ENCODE measurements at regions not wholly inside any gene's neighbourhood (a gene's known extent, or its start where the extent isn't known, plus 50 kb on each side); places are given as distances from the start of the nearest gene placed in this dataset.
"Not testable (repeated sequence)": the region's sequence is repeated elsewhere in the genome, so short reads cannot be mapped to it uniquely, and the experiment has no call there.

DNA sequence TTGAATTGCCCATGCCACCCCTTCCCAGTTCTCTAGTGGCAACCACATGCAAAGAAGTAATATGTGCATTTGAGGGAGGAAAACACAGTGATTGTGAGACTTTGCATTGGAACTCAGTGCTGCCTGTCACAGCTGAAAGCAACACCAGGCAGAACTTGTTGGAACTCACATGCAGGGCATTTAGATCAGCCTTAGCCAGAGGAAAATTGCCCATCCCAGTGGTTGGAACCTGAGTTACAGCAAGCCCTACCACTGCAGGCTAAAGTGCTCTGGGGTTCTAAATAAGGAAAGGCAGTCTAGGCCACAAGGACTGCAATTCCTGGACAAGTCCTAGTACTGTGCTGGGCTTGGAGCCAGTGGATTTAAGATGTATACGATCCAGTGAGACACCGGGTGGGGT, 245.3 kb upstream of the UFL1 start:
- DNase-seq = no peak

DNA sequence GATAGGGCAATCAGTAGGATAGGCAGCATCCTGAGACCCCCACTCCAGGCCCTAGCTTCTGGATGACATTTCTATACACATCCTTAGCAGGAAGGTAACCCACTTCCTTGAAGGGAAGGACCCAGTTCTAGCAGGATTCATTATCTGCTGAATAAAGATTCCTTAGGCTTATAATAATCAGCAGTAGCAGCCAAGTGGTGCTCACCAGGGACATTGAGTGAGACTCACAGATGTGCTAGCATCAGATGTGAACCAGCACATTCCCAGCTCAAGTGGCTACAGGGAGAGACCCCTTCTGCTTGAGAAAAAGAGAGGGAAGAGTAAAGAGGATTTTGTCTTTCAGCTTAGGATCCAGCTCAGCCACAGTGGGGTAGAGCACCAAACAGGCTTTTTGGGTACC, 244.8 kb upstream of the UFL1 start:
- DNase-seq = no peak

DNA sequence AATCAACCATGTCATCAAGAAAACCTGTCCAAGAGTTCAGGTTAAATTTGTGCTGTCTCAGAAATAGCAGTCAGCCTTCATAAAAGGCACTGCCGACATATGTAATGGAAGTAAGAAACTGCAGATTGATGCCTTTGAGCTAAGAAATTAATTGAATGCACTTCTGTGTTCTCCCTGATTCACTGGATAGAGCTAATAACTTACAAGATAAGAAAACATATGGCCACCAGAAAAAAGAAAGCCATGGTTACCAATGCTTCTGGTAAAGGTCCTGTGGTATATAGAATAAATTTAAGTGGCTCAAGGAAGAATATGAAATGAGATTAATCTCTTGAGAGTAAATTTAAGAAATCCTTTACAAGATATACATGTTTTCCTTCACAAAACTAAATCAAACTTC, 242.5 kb upstream of the UFL1 start:
- DNase-seq = no peak

DNA sequence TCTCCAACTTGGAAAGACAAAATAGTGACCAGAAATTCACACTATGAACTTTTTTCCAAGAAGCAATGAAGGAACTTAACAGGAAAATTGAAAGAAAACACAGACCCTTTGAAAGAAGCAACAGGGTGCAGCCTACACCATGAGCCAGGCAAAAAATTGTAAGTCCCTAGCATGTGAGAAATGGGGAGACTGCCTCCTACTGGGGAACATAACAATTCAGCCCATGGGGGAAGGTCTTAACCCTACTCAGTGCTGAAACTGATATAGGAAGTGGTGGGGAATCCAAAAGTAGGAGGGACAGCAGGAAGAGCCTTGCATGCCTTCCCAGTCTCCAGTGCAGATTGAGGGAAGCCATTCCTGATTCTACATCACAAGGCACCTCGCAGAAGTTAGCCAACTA, 235.1 kb upstream of the UFL1 start:
- DNase-seq = no peak

DNA sequence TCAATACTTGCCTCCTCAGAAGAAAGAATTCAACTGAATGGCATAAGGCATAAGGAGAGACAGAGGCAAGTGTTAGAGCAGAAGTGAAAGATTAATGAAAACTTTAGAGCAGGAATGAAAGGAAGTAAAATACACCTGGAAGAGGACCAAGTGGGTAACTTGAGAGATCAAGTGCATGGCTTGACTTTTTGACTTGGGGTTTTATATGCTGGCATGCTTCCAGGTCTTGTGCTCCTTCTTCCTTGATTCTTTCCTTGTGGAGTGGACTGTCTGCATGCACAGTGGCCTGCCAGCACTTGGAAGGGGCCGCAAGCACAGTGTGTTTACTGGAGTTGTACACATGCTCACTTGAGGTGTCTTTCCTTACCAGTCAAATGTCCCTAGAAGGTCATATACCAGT, 222.1 kb upstream of the UFL1 start:
- DNase-seq = no peak

DNA sequence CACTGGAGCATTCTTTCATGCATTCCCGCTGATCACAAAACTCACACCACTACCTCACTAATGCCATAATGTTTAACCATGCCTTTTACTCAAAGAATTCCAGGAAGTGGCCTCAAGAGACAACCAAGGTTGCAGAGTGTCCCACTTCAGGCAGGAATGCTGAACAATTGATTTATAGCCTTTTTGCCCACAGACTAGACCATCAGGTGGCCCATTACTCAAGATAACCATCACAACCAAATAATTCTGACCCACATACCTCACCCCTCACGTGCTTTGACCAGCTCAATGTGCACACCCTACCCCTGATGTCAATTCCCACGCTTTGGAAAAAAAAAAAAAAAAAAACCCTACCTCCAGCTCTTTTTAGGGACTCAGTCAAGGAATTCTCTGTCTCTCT, 220.6 kb upstream of the UFL1 start:
- DNase-seq = no peak

DNA sequence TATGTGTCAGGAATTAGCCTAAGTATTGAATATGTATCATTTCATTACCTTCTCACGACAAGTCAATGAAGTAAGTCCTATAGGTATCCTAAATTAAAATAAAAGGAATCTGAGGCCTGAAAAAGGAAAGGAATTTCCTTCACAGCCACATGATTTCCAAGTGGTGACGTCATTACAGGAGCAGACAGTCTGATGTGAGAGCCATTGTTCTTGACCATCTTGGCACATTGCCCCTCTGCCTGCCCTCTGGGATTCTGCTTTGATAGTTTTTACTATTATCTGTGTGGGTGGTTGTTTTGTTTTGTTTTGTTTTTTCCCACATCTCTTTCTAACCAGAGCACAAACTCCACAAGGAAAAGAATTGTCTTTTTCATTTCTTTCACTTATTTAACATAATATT, 219.8 kb upstream of the UFL1 start:
- no peak for DNase-seq

DNA sequence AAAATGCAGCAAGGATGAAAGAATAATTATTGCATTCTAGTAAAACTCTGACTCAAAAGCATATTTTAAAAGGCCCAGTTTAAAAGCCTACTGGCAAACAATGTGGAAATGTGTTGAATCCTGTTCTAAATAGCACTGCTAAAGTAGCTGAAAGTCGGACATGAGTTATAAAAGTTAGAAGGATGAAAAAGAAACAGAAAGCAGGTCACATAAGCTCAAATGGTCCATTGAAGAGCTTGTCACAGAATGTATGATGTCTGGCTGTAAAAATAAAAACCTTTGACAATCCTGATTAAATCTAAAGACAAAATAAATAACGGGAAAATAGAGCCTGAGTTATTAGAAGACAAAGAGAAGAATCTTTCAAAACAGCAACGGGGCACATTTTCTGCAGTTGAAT, 218.6 kb upstream of the UFL1 start:
- DNase-seq = no peak

DNA sequence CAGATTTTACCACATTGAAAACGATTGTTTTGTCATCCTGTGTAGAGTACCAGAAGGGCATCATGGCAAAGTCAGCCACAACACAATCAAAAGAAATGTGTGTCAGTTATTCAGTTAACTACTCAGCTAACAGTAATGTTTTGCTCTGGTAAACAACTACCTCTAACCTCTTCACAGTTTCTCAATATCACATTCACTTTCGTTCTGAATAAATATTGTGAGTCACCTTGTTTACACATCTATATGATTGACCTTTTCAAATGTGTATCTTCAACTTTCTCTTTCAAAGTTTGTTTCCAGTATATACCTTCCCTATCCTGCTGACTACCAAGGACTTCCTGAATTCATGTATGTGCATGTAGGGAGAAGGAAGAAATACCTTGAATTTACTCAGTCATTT, 216.6 kb upstream of the UFL1 start:
- DNase-seq = peak in 1 of 5 experiments; percentile 78

DNA sequence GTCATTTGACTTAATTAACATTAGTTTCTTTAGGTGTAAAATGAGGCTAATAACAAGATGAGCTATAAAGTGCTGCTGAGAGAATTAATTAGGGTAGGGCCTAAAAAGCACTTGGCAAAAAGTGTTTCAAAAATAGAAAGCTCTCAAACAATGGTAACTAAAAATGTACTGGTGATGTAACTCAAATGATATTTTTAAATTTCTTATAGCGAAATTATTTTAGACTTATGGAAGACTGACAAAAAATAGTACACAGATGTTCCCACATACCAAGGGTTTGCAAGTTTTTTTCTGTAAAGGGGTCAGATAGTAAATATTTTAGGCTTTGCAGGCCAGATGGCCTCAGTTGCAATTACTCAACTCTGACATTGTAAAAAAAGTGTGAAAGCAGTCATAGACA, 190.7 kb upstream of the UFL1 start:
- DNase-seq = no peak

DNA sequence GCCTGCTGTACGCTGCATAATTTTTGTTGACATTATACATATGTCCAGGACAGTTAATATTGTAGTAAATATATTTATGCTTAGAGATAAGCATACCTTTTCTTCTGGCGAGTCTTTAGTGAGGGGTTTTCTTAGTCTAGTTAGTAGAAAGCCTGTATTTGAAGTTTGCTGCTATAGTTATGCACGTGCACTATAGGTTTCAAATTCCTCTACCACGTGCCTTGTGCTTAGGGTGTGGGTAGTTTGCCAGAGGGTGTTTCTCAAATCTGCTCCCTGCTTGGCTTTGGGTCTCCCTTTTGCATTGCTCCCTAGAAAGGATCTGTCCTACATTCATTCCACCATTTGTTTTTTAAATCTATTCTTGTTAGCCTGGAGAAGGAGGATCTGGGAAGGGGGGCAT, 181.4 kb upstream of the UFL1 start:
- no peak for DNase-seq

DNA sequence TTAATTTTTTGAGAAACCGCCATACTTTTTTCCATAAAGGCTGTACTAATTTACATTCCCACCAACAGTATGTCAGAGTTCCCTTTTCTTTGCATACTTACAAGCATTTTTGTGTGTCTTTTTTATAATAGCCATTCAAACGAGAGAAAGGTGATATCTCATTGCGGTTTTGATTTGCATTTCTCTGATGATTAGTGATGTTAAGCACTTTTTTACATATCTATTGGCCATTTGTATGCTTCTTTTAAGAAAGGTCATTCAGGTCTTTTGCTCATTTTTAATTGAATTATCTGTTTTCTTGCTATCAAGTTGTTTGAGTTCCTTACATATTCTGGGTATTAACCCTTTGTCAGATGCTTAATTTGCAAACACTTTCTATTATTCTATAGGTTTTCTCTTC, 176.1 kb upstream of the UFL1 start:
- DNase-seq = no peak

DNA sequence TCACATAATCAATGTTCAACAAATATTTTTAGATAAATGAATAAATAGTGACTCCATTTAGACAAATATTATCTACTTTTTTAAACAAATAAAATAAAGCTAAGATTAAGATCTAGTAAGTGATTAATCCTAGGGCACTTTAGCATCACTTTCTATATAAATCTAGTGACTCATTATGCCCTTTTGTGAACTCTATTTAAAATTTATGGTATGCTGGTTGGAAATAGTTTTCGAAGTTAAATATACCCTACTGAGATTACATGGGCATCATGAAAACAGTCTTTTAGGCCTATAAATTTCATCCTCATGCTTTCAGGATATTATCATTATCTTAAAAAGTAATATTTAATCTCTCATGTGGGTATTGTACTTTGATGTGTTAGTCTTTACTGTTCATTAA, 140.4 kb upstream of the UFL1 start:
- DNase-seq = no peak

DNA sequence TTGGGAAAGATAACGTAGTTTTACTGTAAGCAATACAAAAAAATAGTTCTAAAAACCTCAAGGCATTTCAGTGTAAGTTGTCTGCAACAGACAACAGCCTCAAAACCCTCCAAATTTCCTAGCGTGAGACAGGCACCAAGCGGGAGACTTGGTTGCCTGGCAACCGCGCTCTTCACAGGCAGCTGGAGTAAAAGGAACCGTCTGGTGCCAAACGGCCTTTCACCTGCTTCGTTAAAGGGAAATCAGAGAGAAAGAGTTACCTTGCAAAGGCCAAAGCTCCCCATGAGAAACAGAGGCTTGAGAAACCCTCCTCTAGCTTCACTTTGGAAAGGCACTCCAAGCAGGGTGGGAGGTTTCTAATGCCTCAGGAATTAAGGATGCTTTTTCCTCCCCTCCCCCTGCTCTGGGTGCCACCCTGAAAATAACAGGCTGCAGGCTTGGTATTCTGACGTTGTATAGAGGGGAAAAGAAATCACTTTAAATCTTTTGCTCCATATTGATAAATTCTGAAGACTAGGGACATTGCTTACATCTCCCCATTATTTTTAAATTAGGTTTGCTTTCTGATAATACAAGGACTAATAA, 129.7 kb upstream of the UFL1 start:
- DNase-seq = peak in 1 of 5 experiments; percentile 86

DNA sequence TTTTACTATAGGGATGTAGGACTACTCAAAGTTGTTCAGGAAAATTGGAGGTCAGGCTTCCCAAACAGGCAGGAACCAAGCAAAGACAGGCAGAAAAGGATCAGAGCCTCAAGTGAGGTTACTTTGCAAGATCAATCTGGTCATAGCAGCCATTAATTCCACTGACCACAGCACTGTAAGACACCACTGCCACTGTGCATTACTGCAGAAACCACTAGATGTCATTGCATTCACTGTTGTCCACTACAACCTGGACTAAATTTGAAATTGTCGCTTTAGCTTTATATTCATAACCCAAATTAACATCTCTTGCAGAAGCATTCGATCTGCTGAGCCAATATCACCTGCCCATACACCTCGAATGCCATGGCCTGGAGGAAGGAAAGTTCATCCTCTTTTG, 126.9 kb upstream of the UFL1 start:
- peak in 1 of 5 experiments; percentile 25 for DNase-seq

DNA sequence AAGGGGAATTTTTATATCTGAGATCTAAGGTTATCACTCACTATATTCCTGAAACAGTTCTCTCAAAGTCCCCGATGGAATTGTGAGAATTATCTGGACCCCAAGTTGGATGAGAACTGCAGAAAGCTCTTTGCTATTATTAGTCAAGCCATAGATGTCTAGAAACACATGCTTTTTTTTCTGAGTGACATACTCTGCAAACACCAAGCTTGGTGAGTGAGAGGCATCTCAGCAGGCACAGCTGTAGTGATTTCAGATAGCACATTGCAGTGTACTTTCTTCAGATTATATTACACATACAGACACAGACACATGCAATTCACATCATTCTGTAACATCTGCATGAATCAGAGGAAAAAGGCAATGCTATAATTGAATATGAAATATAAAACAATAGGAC, 111.1 kb upstream of the UFL1 start:
- no peak for DNase-seq

DNA sequence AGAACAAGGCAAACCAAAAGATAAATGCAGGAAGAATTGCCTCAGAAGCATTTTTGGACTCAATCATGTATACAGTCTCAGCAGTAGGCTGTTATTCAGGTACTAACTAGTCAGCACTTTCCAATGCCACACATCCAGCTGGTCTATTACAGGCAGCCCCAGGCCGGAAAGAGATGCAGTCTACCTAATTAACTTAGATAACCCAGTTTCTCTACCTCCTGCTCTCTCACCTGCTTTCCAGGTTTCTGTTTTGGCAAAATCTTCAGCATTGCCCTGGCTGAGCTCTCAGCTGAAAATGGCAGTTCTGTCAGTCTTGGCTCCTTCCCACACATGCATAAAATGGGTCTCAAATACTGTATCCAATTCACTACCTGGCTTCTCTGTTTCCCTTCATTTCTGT, 101.3 kb upstream of the UFL1 start:
- DNase-seq = peak in 1 of 5 experiments; percentile 4

DNA sequence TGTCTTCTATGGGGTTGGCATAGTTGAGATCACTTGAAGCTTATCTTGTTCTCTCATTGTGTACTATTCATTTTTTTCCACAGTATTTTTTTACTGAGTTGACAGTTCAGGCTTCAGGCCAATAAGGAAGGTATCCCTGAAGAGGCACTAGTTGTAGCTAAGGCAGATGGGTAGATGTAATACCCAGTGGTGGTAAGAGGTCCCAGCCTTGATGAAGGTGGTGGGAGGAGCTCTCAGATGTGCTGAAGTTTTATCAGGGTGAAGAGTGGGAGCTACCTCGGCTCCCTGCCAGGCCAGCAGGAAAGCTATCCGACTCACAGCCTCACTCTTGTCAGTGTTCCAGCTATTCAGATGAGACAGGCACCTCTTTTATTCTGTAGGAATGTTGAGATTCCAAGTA, 87.7 kb upstream of the UFL1 start:
- no peak for DNase-seq

DNA sequence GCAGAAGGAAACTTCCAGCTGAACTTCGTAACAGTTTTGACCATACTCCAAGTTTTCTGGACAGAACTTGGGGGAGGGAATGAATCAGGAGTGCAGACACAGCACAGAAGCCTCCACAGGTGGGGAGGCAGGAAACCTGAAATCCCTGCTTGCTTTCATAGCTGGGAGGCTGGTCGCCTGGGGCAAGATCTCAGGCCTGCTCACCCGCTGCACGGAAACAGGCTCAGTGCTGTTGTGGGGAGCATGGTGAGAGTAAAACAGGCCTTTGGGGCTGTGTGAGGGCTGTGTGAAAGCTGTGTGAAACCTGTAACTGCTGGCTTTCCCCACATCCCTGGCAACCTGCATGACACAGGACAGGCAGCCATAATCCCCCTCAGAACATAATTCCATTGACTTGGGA, 85.2 kb upstream of the UFL1 start:
- no peak for DNase-seq

DNA sequence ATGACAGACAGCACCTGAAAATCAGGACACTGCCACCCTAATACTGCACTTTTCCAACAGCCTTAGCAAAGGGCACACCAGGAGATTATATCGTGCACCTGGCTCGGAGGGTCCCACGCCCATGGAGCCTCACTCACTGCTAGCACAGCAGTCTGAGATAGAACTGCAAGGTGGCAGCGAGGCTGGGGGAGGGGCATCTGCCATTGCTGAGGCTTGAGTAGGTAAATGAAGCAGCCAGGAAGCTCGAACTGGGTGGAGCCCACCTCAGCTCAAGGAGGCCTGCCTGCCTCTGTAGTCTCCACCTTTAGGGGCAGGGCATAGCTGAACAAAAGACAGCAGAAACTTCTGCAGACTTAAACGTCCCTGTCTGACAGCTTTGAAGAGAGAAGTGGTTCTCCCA, 84.4 kb upstream of the UFL1 start:
- not testable (repeated sequence) for DNase-seq

DNA sequence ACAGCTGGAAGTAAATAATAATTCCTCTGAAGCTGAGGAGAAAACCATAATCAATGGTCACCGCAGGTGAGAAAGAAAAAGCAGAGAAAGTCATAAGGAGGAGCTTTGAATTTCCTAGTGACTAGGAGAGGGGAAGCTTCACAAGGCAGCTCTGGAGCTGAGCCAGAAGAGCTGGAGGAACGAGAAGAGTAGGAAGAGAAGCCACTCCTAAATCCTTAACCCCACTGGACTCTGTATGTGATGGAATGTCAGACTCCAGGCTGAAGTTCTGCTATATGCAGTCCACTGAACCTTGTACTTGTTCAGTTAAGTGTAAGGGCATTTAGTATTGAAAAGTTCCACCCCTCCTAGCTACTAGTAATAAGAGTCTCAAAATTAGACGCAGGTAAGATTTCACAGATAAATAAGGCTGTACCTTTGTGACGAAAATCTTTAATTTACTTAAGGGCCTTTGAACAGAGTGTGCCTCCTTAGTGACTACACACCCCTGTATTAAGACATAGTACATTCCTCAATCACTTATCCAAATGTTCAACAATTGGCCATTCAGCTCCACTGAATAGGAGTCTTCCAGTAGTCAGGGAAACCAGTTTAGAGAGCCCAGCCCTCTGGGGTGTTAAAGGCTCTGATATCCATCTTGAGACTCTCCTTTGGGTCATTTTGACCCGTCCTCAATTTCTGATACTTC, 71.4 kb upstream of the UFL1 start:
- no peak for DNase-seq

DNA sequence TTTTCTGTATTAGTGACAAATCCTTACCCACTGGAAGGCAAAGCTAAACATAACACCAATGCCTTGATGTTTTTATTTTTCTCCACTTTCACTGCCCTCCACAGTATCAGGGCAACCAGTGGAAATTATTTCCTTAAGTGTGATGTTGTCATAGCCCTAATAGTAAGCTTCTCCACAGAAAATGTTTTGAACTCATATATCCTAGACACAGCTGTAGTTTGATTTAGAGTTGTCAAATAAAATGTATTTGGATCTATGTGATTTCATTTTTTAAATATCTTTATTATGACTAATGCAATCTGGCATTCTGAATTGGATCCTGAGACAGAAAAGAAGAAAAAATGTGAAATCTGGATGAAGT, 70.9 kb upstream of the UFL1 start:
- DNase-seq = no peak

DNA sequence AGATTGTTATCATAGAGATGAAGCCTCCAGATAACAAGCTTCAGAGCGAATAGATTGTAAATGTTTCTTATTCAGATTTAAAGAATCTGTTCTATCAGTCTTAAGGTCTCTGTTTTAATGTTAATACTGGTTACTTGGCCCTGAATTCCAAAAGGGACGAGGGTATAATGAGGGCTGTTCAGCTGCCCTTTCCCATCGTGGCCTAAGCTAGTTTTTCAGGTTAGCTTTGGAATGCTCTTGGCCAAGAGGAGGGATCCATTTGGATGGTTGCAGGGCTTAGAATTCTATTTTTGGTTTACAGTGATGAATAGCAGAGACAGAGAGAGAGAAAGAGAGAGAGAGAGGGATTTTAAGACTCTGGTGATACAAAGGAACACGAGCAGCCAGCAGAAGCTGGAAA, 62.8 kb upstream of the UFL1 start:
- no peak for DNase-seq

DNA sequence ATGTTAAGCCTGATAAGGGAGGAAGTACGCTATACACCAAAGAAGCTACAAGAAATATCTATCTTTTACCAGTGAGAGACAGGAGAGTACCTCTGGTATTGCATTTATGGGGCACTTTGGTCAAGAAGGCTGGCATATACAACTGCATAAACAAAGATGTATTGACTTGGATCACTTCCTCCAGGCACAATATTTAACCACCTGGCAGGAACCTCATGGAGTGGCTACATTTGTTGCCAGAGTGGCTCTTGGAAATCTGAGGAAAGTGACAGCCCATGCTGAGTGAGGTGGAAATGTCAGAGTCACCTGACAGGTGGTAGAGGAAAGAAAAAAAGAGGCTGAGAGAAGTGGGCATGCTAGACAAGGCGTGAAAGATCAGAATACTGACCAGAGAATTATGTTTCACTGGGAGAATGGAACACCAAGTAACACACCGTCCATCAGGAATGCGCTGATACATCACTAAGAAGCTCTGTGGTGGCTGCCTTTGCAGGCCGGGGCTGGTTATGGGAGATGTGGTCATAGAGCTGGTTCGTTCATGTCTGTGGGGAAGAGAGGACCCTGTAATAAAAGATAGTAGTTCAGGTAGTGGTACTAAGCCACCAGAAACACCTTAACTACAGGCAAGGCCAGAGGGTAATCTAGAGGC, 61.4 kb upstream of the UFL1 start:
- no peak for DNase-seq

Measured in T-helper 2 cell (primary cell).